ENCODE measurements at regions not wholly inside any gene's neighbourhood (a gene's known extent, or its start where the extent isn't known, plus 50 kb on each side); places are given as distances from the start of the nearest gene placed in this dataset.

DNA sequence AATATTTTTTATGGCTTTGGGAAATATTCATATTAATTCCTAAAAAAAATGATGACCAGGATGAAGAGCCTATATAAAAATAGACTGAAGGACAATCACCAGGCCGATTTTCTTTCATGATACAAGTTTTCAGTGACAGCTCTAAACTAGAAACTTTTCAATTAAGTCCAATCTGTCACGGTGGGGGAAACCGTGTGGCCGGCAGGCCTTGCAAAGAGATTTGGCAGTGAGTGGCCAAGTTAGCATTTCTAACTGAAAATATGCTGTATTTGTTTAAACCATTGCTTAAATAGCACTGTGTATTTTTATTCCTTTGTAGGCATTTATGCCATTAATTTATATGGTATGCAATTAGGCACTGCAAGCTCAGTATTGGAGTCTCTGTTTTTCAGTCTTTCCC is 294.5 kb upstream of the NRIP1 start:
- TF ChIP-seq, protein P1, sequence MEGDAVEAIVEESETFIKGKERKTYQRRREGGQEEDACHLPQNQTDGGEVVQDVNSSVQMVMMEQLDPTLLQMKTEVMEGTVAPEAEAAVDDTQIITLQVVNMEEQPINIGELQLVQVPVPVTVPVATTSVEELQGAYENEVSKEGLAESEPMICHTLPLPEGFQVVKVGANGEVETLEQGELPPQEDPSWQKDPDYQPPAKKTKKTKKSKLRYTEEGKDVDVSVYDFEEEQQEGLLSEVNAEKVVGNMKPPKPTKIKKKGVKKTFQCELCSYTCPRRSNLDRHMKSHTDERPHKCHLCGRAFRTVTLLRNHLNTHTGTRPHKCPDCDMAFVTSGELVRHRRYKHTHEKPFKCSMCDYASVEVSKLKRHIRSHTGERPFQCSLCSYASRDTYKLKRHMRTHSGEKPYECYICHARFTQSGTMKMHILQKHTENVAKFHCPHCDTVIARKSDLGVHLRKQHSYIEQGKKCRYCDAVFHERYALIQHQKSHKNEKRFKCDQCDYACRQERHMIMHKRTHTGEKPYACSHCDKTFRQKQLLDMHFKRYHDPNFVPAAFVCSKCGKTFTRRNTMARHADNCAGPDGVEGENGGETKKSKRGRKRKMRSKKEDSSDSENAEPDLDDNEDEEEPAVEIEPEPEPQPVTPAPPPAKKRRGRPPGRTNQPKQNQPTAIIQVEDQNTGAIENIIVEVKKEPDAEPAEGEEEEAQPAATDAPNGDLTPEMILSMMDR (conservative IDR thresholded peaks at IDR 0.05; ENCODE audit: low read depth, low read length): no peak
- TF ChIP-seq EZH2 (IDR thresholded peaks at IDR 0.05; ENCODE audit: low read length, unreplicated experiment): no peak

All from PC-3 (cell line).